ENCODE measurements at regions not wholly inside any gene's neighbourhood (a gene's known extent, or its start where the extent isn't known, plus 50 kb on each side); places are given as distances from the start of the nearest gene placed in this dataset.

DNA sequence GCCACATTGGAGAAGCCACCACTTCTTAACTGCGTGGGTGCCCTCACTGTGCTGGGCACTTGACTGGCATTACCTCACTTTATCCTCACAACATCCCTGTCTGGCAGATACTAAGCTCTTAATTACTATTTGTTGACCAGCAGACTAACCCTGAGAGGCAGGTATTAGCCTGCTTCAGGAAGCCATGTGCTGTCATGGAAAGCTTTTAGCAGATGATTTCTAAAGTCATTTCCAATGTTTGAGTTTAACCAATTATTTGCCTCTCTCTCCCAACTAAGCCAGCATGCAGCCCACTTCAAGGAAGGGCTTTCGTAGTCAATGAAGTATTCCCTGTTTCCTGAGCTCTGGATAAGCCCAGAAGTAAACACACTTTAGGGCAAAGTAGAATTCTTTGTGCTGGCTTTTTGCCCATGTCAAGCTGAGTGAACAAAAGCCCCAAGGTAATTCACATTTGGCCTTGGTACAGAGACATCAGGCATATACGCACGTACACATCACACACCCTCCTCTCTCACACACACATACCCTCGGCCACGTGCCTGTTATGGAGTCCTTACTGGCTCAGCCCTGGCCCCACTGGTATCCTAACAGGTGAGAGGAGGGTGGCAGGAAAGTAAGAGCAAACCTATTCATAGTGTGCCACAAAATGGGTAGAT lies 108.6 kb downstream of the C1D start (continued):
- TF ChIP-seq, protein P1, sequence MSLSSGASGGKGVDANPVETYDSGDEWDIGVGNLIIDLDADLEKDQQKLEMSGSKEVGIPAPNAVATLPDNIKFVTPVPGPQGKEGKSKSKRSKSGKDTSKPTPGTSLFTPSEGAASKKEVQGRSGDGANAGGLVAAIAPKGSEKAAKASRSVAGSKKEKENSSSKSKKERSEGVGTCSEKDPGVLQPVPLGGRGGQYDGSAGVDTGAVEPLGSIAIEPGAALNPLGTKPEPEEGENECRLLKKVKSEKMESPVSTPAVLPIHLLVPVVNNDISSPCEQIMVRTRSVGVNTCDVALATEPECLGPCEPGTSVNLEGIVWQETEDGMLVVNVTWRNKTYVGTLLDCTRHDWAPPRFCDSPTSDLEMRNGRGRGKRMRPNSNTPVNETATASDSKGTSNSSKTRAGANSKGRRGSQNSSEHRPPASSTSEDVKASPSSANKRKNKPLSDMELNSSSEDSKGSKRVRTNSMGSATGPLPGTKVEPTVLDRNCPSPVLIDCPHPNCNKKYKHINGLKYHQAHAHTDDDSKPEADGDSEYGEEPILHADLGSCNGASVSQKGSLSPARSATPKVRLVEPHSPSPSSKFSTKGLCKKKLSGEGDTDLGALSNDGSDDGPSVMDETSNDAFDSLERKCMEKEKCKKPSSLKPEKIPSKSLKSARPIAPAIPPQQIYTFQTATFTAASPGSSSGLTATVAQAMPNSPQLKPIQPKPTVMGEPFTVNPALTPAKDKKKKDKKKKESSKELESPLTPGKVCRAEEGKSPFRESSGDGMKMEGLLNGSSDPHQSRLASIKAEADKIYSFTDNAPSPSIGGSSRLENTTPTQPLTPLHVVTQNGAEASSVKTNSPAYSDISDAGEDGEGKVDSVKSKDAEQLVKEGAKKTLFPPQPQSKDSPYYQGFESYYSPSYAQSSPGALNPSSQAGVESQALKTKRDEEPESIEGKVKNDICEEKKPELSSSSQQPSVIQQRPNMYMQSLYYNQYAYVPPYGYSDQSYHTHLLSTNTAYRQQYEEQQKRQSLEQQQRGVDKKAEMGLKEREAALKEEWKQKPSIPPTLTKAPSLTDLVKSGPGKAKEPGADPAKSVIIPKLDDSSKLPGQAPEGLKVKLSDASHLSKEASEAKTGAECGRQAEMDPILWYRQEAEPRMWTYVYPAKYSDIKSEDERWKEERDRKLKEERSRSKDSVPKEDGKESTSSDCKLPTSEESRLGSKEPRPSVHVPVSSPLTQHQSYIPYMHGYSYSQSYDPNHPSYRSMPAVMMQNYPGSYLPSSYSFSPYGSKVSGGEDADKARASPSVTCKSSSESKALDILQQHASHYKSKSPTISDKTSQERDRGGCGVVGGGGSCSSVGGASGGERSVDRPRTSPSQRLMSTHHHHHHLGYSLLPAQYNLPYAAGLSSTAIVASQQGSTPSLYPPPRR (CRISPR knock-in tag; IDR thresholded peaks at IDR 0.05; ENCODE audit: borderline replicate concordance): peak; percentile 71; the same call in 1 of the 2 replicates
- TF ChIP-seq HMG20B (CRISPR knock-in tag; conservative IDR thresholded peaks at IDR 0.05) (no peak), HOXA7 (CRISPR knock-in tag; IDR thresholded peaks at IDR 0.05) (no peak), AKAP8 (CRISPR knock-in tag; IDR thresholded peaks at IDR 0.05) (0 out of 2 replicates have a peak, but pooled peaks have one; percentile 80), MED8 (CRISPR knock-in tag; IDR thresholded peaks at IDR 0.05; ENCODE audit: insufficient replicate concordance) (no peak), RFXAP (CRISPR knock-in tag; IDR thresholded peaks at IDR 0.05; ENCODE audit: borderline replicate concordance) (0 out of 2 replicates have a peak, but pooled peaks have one; percentile 36), ZBTB38 (CRISPR knock-in tag; IDR thresholded peaks at IDR 0.05) (peak; percentile 33; the same call in 1 of the 2 replicates), ZMYM4 (CRISPR knock-in tag; IDR thresholded peaks at IDR 0.05) (no peak; the same call in none of the 2 replicates), ARNT (IDR thresholded peaks at IDR 0.05) (no peak), ZFP36L2 (CRISPR knock-in tag; IDR thresholded peaks at IDR 0.05) (no peak), RBAK (CRISPR knock-in tag; IDR thresholded peaks at IDR 0.05) (no peak; the same call in 1 of the 2 replicates), RXRA (CRISPR knock-in tag; IDR thresholded peaks at IDR 0.05) (peak; percentile 23; the same call in 1 of the 2 replicates), FOXJ3 (CRISPR knock-in tag; IDR thresholded peaks at IDR 0.05; ENCODE audit: borderline replicate concordance) (peak; percentile 73; the same call in 1 of the 2 replicates), ZNF615 (CRISPR knock-in tag; IDR thresholded peaks at IDR 0.05; ENCODE audit: borderline replicate concordance) (no peak), ZNF577 (CRISPR knock-in tag; IDR thresholded peaks at IDR 0.05; ENCODE audit: borderline replicate concordance, low read depth) (no peak), ATF1 (CRISPR knock-in tag; IDR thresholded peaks at IDR 0.05) (peak; percentile 71), SALL1 (CRISPR knock-in tag; IDR thresholded peaks at IDR 0.05) (peak; percentile 88), KAT8 (CRISPR knock-in tag; IDR thresholded peaks at IDR 0.05) (no peak; the same call in 1 of the 2 replicates), ZSCAN29 (CRISPR knock-in tag; conservative IDR thresholded peaks at IDR 0.05) (no peak; the same call in 1 of the 2 replicates), PPARG (CRISPR knock-in tag; conservative IDR thresholded peaks at IDR 0.05) (peak; percentile 66), TOPORS (CRISPR knock-in tag; IDR thresholded peaks at IDR 0.05) (0 out of 2 replicates have a peak, but pooled peaks have one; percentile 26), BHLHE40 (IDR thresholded peaks at IDR 0.05; ENCODE audit: low read length) (peak; percentile 67), NFATC3 (CRISPR knock-in tag; IDR thresholded peaks at IDR 0.05) (no peak), TP53 (CRISPR knock-in tag; conservative IDR thresholded peaks at IDR 0.05) (no peak), ZNF652 (CRISPR knock-in tag; IDR thresholded peaks at IDR 0.05; ENCODE audit: borderline replicate concordance, low read depth) (peak; percentile 97)
- TF ChIP-seq, protein P2, sequence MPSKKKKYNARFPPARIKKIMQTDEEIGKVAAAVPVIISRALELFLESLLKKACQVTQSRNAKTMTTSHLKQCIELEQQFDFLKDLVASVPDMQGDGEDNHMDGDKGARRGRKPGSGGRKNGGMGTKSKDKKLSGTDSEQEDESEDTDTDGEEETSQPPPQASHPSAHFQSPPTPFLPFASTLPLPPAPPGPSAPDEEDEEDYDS (CRISPR knock-in tag; IDR thresholded peaks at IDR 0.05): peak; percentile 24; the same call in 1 of the 2 replicates
- TF ChIP-seq, protein P3, sequence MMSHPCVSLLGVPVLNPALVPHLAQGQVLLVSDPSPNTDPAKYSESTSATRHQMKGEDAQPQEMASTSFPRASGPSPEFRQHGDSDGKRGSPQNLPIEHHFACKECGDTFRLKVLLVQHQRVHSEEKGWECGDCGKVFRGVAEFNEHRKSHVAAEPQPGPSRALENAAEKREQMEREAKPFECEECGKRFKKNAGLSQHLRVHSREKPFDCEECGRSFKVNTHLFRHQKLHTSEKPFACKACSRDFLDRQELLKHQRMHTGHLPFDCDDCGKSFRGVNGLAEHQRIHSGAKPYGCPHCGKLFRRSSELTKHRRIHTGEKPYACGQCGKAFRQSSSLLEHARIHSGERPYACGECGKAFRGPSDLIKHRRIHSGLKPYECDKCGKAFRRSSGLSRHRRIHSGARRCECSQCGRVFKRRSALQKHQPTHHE (CRISPR knock-in tag; IDR thresholded peaks at IDR 0.05; ENCODE audit: borderline replicate concordance): no peak
